Heart right ventricle (tissue), 16 donors: ENCODE measurements at regions not wholly inside any gene's neighbourhood (a gene's known extent, or its start where the extent isn't known, plus 50 kb on each side); places are given as distances from the start of the nearest gene placed in this dataset.

Experiments
- ATAC-seq, 8 donors: fragments of 200-7000 bp; cut with Tn5 transposase; one replicate each; pipeline ENCODE4 v1.9.1; 2020; ENCODE audit warnings: mild to moderate bottlenecking in 8 of 8, moderate library complexity in 8 of 8, moderate number of reproducible peaks in 1 of 8
- DNase-seq, 2 donors: peaks; one replicate each; pipeline ENCODE4 v3.0.0-alpha.2; 2020
- H3K27ac ChIP-seq, 10 donors: fragments of 200-600 bp; sonication (generic) in 2 of 10; one replicate each; pipeline versions ENCODE4 v1.5.0 to v1.8.0; 2020 to 2022; ENCODE audit warnings: mild to moderate bottlenecking in 3 of 10
- H3K27me3 ChIP-seq, 7 donors: fragments of 200-600 bp; one replicate each; pipeline ENCODE4 v1.8.0; 2021 to 2022; ENCODE audit warnings: mild to moderate bottlenecking in 2 of 7
- H3K36me3 ChIP-seq, 9 donors: fragments of 200-600 bp; sonication (generic) in 1 of 9; one replicate each; pipeline versions ENCODE4 v1.5.0 to v1.8.0; 2020 to 2022; ENCODE audit warnings: mild to moderate bottlenecking in 2 of 9
- H3K4me1 ChIP-seq, 9 donors: fragments of 200-600 bp; sonication (generic) in 1 of 9; one replicate each; pipeline versions ENCODE4 v1.5.0 to v1.8.0; 2020 to 2022; ENCODE audit warnings: mild to moderate bottlenecking in 4 of 9
- H3K4me3 ChIP-seq, 10 donors: fragments of 200-600 bp; sonication (generic) in 2 of 10; one replicate each; pipeline versions ENCODE4 v1.5.0 to v1.8.0; 2020 to 2022; ENCODE audit warnings: mild to moderate bottlenecking in 7 of 10, moderate library complexity in 2 of 10
- H3K9me3 ChIP-seq, 11 donors: fragments of 200-600 bp in 10 of 11; sonication (generic) in 2 of 11; one replicate each; pipeline versions ENCODE4 v1.5.0 to v1.8.0; 2013 to 2022; ENCODE audit warnings: mild to moderate bottlenecking in 2 of 11, control low read depth in 1 of 11, moderate library complexity in 1 of 11
- WGBS, 2 donors: extraction: QIAGEN DNeasy Blood & Tissue Kit; methylation state at CpG; one replicate each; pipeline ENCODE4 v1.1.7; 2013; ENCODE audit warnings: inconsistent platforms in 1 of 2; 5-methylcytosine and 5-hydroxymethylcytosine counted together
- intact Hi-C, 10 donors: fragments of 100-400 bp; cut with DNase I; formaldehyde crosslinking; loops; one replicate each; pipeline versions ENCODE4 v1.11.1 to v1.14.2; 2022
- TF ChIP-seq, protein P1 (sequence below), 9 donors: fragments of 200-600 bp; sonication (generic) in 2 of 9; IDR thresholded peaks; one replicate each; pipeline versions ENCODE4 v1.5.0 to v1.8.0; 2021 to 2022; ENCODE audit warnings: antibody characterized with exemption in 9 of 9, mild to moderate bottlenecking in 5 of 9, moderate library complexity in 1 of 9
- donor health status: Arrhythmogenic right ventricular cardiomyopathy.
- donor health status: ischemic (EF 13 %, LVEDD 7.1; RV severe dilation, severe dysfunction).
- donor health status: healthy with polysubstance abuse.
- donor health status: DM: no; HTN: yes; CAD: no.
- donor health status: DM: no; HTN: no; CAD: no.
- donor health status: ischemic (EF 25% LVEDD 6.9; RV normal size, moderate dysfunction).
- donor health status: ischemic (EF 25% LVEDD 5.7; RV mildly dilated, moderate dysfunction).
- donor health status: healthy.
- donor health status: DM: yes; HTN: yes; CAD: no.
- donor health status: Ischemic cardiomyopathy.
- donor health status: ischemic (EF 35%, LVEDD 5.7; RV mildly dilated, moderate dysfunction).
- donor health status: nonischemic (EF 11% LVEDD 7.7; RV severe dilation, severe dysfunction).
- donor health status: DM: yes; HTN: yes; CAD: no.
- donor health status: PGD.
- donor health status: ischemic (EF 29% LVEDD 5.4; RV normal size, mild dysfunction).
- donor health status: nonischemic (EF 23%, LVEDD 6.1; RV moderate dilation, normal function).

DNA sequence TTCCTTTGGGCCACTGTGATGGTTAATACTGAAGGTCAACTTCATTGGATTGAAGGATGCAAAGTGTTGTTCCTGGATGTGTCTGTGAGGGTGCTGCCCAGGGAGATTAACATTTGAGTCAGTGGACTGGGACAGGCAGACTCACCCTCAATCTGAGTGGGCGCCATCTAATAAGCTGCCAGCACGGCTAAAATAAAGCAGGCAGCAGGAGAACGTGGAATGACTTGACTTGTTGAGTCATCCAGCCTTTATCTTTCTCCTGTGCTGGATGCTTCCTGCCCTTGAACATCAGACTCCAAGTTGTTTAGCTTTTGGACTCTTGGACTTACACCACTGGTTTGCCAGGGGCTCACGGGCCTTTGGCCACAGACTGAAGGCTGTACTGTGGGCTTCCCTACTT lies 1046.9 kb downstream of the TYW1 start:
- WGBS, 2 donors: 75 to 78% methylated on average over 4 of the region's 4 CpGs

DNA sequence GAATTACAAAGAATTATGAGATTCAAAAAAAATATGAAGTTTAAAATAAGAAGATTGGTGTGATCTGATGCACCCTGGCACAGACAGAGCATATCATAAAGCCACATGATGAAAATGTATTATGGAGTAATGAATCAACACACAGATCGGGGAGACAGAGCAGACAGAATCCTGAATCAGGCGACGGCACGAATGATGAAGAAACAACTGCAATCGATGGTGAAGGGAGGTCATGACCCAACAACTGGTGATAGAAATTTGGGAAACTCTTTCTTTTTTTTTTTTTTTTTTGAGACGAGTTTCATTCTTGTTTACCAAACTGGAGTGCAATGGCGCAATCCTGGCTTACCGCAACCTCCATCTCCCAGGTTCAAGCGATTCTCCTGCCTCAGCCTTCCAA lies 1054.0 kb downstream of the TYW1 start:
- ATAC-seq (no peak), DNase-seq (no peak)
- Histone ChIP-seq H3K27ac (no peak overlapping the region), H3K4me1 (no peaks in the 10 kb centered on the region), H3K9me3 (no peaks in the 10 kb centered on the region), H3K36me3 (no peaks in the 10 kb centered on the region), H3K4me3 (no peak overlapping the region), H3K27me3 (no peaks in the 10 kb centered on the region)
- intact Hi-C loops: no loop called here
- 90 to 93% methylated on average over 9 of the region's 9 CpGs for WGBS, 2 donors
- TF ChIP-seq, protein P1, sequence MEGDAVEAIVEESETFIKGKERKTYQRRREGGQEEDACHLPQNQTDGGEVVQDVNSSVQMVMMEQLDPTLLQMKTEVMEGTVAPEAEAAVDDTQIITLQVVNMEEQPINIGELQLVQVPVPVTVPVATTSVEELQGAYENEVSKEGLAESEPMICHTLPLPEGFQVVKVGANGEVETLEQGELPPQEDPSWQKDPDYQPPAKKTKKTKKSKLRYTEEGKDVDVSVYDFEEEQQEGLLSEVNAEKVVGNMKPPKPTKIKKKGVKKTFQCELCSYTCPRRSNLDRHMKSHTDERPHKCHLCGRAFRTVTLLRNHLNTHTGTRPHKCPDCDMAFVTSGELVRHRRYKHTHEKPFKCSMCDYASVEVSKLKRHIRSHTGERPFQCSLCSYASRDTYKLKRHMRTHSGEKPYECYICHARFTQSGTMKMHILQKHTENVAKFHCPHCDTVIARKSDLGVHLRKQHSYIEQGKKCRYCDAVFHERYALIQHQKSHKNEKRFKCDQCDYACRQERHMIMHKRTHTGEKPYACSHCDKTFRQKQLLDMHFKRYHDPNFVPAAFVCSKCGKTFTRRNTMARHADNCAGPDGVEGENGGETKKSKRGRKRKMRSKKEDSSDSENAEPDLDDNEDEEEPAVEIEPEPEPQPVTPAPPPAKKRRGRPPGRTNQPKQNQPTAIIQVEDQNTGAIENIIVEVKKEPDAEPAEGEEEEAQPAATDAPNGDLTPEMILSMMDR (IDR thresholded peaks at IDR 0.05): no peak

More for the DNA sequence above, 1046.9 kb downstream of the TYW1 start:
- H3K9me3 ChIP-seq: no peaks in the 10 kb centered on the region
- H3K36me3 ChIP-seq: no peaks in the 10 kb centered on the region
- H3K27ac ChIP-seq: no peak overlapping the region
- no peak overlapping the region for H3K4me3 ChIP-seq
- intact Hi-C loops: no loop called here
- TF ChIP-seq, protein P1 (IDR thresholded peaks at IDR 0.05): no peak
- ATAC-seq (no peak), DNase-seq (no peak)
- no peaks in the 10 kb centered on the region for H3K4me1 ChIP-seq
- H3K27me3 ChIP-seq: peaks cover 0 to 20% (median 0%) of the 10 kb centered on the region in 7 donors

DNA sequence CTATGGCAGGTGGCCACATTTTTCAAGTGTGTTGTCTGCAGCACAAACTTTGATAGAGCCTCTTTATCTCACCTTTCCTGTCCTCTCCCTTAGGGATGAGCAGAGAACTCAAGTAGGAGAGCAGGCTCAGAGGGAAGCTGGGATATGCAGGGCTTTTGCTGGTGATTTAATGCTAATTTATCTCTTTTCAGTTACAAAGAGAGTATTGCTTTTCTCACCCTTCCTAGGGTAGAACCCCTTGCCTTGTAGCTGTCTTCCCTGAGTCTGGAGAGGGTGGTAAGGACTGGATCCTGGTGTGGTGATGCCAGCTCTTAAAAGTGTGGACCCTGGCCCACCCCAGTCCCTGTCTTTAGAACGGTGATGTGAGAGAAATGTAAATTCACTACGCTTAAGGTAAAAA lies 1061.4 kb downstream of the TYW1 start:
- TF ChIP-seq, protein P1 (IDR thresholded peaks at IDR 0.05): no peak
- peaks cover 0 to 38% (median 15%) of the 10 kb centered on the region in 7 donors for H3K27me3 ChIP-seq
- 33 to 53% methylated on average over 2 of the region's 2 CpGs for WGBS, 2 donors
- no peak overlapping the region for H3K27ac ChIP-seq
- H3K4me3 ChIP-seq: no peak overlapping the region
- intact Hi-C loops: no loop called here
- no peaks in the 10 kb centered on the region for H3K4me1 ChIP-seq
- ATAC-seq (no peak), DNase-seq (no peak)
- no peaks in the 10 kb centered on the region for H3K9me3 ChIP-seq
- no peaks in the 10 kb centered on the region for H3K36me3 ChIP-seq

DNA sequence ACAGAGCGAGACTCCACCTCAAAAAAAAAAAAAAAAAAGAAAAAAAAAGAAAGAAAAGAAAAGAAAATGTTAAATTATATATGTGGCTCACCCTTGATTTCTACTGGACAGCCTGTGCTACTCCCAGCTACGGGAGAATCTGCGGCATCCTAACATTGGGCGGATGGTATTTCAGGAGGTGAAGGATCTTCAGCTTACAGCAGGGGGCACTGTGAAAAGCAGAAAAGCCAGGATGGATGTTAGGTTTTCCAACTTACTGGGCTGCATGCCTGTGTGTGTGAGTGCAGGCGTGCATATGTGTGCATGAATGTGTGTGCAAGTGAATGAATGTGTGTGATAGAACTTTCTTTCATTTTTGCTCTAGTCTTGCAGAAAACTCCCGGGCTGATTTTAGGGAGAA lies 1066.5 kb downstream of the TYW1 start:
- DNase-seq: no peak
- intact Hi-C loops: loop anchor here in 1 of 10 donors (10.0 kb wide), 1 partner anchor 1862 kb away; no protein-coding TSS in a partner anchor
- Histone ChIP-seq H3K27me3 (peaks cover 0 to 36% (median 10%) of the 10 kb centered on the region in 7 donors), H3K9me3 (no peaks in the 10 kb centered on the region), H3K4me1 (no peaks in the 10 kb centered on the region), H3K36me3 (no peaks in the 10 kb centered on the region), H3K4me3 (no peak overlapping the region), H3K27ac (no peak overlapping the region)
- peak in 1 of 8 donors; percentile 22 for ATAC-seq
- WGBS, 2 donors: 64% methylated on average over 6 of the region's 6 CpGs
- TF ChIP-seq, protein P1 (IDR thresholded peaks at IDR 0.05): peak; percentile 7 to 55 (median 48)
